ENCODE measurements at regions not wholly inside any gene's neighbourhood (a gene's known extent, or its start where the extent isn't known, plus 50 kb on each side); places are given as distances from the start of the nearest gene placed in this dataset.

- no peak overlapping the region for H3K4me3 ChIP-seq (ENCODE audit: low read length)
- DNase-seq (ENCODE audit: low read depth): no peak
- no peak for TF ChIP-seq CTCF (IDR thresholded peaks at IDR 0.05; ENCODE audit: insufficient read depth, low read depth, low read length, missing control alignments)
Measured at GRCh38 chr2:128451084-128452023, 132.7 kb upstream of the HS6ST1 start.

GRCh38 chr2:128452024-128452411, 133.3 kb upstream of the HS6ST1 start:
- TF ChIP-seq CTCF (IDR thresholded peaks at IDR 0.05; ENCODE audit: insufficient read depth, low read depth, low read length, missing control alignments): no peak
- DNase-seq (ENCODE audit: low read depth): no peak

GRCh38 chr2:128452536-128453530, 134.2 kb upstream of the HS6ST1 start:
- H3K4me3 ChIP-seq (ENCODE audit: low read length): no peak overlapping the region
- no peak for DNase-seq (ENCODE audit: low read depth)
- TF ChIP-seq CTCF (IDR thresholded peaks at IDR 0.05; ENCODE audit: insufficient read depth, low read depth, low read length, missing control alignments): no peak

More at GRCh38 chr2:128452024-128452411, 133.3 kb upstream of the HS6ST1 start:
- H3K4me3 ChIP-seq (ENCODE audit: low read length): no peak overlapping the region

- no peak for TF ChIP-seq CTCF (IDR thresholded peaks at IDR 0.05; ENCODE audit: insufficient read depth, low read depth, low read length, missing control alignments)
- no peak overlapping the region for H3K4me3 ChIP-seq (ENCODE audit: low read length)
- DNase-seq (ENCODE audit: low read depth): no peak
Measured at GRCh38 chr2:128454980-128455720, 136.5 kb upstream of the HS6ST1 start.

- H3K4me3 ChIP-seq (ENCODE audit: low read length): no peak overlapping the region
- no peak for DNase-seq (ENCODE audit: low read depth)
- TF ChIP-seq CTCF (IDR thresholded peaks at IDR 0.05; ENCODE audit: insufficient read depth, low read depth, low read length, missing control alignments): no peak
Measured at GRCh38 chr2:128455721-128456050, 137.0 kb upstream of the HS6ST1 start.

- no peak for DNase-seq (ENCODE audit: low read depth)
- TF ChIP-seq CTCF (IDR thresholded peaks at IDR 0.05; ENCODE audit: insufficient read depth, low read depth, low read length, missing control alignments): no peak
- no peak overlapping the region for H3K4me3 ChIP-seq (ENCODE audit: low read length)
Measured at GRCh38 chr2:128456281-128456680, 137.6 kb upstream of the HS6ST1 start.

Data from epithelial cell of esophagus (primary cell).